Neural progenitor cell (in vitro differentiated cells): ENCODE measurements at regions not wholly inside any gene's neighbourhood (a gene's known extent, or its start where the extent isn't known, plus 50 kb on each side); places are given as distances from the start of the nearest gene placed in this dataset.

ENCODE experiments used
- EZH2 ChIP-seq: fragments of 200-600 bp; sonication (generic); IDR thresholded peaks from 2 replicates; pipeline ENCODE4 v1.6.1; 2017; ENCODE audit warnings: antibody characterized with exemption, mild to moderate bottlenecking, moderate library complexity
- EZH2phosphoT487 ChIP-seq: fragments of 200-600 bp; sonication (generic); IDR thresholded peaks from 2 replicates; pipeline ENCODE4 v1.6.1; 2017; ENCODE audit warnings: antibody characterized with exemption
- TF ChIP-seq, protein P1 (sequence below): fragments of 200-600 bp; sonication (generic); IDR thresholded peaks from 2 replicates; pipeline ENCODE4 v1.5.1; 2017; ENCODE audit warnings: antibody characterized with exemption, mild to moderate bottlenecking

DNA sequence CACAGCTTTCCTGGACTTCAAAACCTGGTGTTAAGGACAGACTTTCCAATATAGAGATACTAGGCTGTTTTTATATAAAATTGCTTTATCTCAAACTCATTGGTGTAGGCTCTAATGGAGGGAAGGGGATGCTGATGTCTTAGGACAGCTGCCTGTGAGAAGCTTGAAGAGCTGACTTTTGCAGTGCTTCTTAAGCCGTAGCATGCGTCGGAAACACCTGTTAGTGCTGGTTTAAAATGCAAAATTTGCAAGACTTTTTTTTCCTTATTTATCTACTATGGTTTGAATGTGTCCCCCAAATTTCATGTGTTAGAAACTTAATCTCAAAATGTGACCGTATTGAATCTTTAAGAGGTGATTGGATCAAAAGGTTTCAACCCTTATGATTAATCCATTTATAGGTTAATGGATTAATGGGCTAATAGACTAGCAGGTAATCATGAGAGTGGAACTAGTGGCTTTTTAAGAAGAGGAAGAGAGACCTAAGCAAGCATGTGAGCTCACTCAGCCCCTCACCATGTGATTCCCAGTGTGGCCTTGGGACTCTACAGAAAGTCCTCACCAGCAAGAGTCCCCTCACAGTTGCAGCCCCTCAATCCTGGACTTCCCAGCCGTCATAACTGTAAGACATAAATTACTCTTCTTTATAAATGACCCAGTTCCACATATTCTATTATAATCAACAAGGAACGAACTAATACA, 60.9 kb upstream of the FUT8 start:
- TF ChIP-seq EZH2 (no peak), EZH2phosphoT487 (no peak)
- TF ChIP-seq, protein P1, sequence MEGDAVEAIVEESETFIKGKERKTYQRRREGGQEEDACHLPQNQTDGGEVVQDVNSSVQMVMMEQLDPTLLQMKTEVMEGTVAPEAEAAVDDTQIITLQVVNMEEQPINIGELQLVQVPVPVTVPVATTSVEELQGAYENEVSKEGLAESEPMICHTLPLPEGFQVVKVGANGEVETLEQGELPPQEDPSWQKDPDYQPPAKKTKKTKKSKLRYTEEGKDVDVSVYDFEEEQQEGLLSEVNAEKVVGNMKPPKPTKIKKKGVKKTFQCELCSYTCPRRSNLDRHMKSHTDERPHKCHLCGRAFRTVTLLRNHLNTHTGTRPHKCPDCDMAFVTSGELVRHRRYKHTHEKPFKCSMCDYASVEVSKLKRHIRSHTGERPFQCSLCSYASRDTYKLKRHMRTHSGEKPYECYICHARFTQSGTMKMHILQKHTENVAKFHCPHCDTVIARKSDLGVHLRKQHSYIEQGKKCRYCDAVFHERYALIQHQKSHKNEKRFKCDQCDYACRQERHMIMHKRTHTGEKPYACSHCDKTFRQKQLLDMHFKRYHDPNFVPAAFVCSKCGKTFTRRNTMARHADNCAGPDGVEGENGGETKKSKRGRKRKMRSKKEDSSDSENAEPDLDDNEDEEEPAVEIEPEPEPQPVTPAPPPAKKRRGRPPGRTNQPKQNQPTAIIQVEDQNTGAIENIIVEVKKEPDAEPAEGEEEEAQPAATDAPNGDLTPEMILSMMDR, result no peak
